Non-pigmented ciliary epithelial cell (primary cell): ENCODE measurements at regions not wholly inside any gene's neighbourhood (a gene's known extent, or its start where the extent isn't known, plus 50 kb on each side); places are given as distances from the start of the nearest gene placed in this dataset.

ENCODE experiments used
- DNase-seq: peaks from one replicate; pipeline ENCODE4 v3.0.0-alpha.2; 2010; ENCODE audit warnings: low read depth

DNA sequence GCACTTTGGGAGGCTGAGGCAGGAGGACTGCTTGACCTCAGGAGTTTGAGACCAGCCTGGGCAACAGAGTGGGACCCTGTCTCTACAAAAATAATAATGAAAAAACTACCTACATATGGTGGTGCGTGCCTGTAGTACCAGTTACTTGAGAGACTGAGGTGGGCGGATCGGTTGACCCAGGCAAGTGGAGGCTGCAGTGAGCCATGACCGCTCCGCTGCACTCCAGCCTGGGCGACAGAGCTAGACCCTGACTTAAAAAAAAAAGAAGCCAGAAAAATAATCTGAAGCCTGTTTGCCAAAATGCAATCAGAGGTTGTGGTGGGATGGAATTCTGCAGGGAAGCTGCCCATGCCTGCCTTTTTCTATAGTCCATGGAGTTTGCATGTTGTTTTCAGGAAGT is 50.4 kb upstream of the GGTA1 start:
- DNase-seq, result no peak

GRCh38 chr9:121550569-121551512 is 51.2 kb upstream of the GGTA1 start:
- no peak for DNase-seq

DNA sequence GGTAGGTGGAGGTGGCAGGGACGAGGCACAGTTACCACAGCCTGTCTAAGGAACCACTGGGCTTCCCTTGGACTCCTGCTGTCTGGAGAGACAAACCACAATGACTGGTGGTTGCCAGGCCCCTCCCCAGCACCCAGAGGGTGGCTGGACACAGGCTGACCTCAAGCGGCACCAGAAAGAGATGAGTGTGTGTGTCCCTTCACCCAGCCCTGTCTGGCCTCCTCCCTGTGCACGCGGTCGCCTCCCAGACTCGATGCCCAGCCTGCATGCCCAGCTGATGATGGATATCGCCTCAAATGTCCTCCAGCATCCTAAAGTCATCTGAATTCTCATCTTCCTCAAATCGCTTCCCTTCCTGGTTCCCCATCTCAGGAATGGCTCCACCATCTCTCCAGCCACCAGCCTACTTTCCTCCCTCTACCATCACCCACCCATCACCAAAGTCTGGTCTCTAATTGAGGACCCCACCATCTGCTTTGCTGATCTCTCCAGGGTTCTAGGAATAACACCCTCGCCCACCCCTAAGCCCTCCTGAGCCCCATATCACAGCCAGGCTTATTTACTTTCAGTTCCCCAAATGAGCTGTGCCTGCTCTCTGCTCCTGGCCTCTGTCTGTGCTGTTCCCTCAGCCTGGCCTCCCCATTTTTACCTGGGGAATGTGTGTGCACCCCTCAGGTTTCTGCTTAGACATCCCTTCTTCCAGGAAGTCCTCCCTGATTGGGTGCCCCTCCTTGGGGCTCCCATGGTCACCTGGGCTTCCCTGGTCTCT is 52.5 kb upstream of the GGTA1 start:
- DNase-seq, result no peak

DNA sequence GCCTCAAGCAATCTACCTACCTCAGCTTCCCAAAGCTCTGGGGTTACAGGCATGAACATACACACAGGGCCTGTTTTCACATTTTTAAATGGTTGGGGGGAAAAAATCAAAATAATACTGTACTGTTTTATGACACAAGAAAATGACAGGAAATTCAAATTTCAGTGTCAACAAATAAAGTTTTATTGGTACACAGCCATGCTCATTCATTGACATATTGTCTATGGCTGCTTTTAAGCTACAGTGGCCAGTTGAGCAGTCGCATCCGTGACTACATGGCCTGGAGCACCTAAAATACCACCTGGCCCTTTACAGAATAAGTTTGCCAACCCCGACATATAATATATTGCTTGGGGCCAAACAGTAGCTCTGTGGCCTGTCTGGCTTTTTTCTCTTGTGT is 56.4 kb upstream of the GGTA1 start:
- DNase-seq, result no peak

DNA sequence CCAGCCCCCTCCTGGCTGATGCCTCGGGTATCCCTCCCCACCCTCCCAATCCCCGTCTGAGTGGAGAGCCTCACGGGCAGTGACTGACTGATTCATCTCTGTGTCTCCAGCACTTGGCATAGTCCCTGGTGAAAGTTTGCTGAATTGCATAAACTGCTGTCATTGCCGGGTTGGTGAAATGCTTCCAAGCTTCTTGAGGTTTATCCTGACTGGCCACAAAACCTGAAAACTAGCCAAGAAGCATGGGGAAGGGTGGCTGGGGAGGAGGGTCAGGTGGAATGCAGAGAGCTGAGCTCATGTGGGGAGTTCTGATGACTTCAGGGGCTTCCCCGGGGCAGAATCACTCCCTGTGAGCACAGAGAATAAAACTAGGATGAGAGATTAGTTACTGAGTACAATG is 56.9 kb upstream of the GGTA1 start:
- peak; percentile 88 for DNase-seq

DNA sequence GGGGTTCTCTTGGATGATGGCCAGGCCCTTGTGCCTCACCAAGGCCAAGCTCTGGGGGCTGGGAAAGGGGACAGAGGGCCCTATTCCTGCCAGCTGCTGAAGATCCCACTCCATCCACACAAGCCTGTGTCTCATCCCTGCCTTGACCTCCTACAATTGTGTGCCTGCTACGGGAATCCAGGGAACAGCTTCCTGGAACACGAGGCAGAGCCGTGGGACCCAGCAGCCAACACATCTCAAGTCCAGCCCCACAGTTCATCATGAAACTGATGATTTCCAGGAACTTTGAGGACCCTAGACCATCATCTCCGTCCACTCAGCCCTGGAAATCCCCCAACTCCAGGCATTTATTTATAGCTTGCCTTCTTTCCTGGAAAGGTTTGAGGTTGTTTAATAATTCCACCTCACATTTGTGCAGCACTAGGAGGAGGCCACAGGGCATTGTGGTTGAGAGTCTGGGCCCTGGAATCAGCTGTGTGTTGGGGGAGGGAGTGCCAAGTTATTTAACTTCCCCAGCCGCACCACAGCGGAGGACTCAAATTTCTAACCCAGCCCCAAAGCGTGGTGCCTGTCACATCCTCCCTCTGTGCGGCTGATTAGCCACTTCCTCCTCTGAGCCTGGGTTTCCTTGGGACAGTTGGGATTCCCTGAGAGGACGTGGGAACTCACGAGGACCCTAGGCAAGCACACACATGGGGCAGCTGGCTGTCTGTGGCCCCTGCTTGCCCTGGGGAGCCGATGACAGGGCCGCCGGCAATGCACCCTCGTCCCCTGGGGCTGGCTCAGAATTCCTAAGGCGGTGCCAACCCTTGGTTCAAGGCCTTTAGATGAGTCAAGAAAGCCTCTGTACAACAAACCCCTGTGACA is 58.2 kb upstream of the GGTA1 start:
- DNase-seq, result peak; percentile 63

GRCh38 chr9:121558473-121558872 is 58.8 kb upstream of the GGTA1 start:
- no peak for DNase-seq

DNA sequence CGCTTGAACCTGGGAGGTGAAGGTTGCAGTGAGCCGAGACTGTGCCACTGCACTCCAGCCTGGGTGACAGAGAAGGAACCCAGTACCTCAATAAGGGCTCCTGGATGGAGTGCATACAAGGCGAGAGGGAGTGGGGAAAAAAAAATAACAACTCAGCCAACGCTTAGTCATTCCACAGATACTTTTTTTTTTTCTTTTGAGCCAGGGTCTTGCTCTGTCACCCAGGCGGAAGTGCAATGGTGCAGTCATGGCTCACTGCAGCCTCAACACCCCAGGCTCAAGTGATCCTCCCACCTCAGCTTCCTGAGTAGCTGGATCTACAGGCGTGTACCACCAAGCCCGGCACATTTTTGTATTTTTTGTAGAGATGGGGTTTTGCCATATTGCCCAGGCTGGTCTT is 59.5 kb upstream of the GGTA1 start:
- DNase-seq, result no peak

DNA sequence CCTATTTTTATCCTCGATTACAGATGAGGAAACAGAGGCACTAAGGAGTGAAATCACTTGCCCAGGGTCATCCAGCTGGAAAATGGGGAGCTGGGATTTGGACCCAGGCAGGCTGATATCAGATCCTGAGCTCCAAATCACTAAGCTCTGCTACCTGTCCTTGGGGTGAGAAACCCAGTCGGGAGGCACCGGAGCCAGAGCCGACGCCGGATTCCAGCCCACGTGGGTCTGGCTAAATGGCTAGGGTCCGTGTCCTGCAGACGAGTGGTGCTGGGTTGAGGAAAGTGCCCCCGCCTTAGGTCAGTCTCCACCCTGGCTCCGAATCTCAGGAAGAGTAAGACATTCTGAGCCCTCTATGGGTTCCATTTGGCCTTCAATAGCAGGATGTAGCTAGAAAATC is 61.3 kb upstream of the GGTA1 start:
- DNase-seq, result no peak

- DNase-seq, result no peak
These were observed 62.0 kb upstream of the GGTA1 start for GRCh38 chr9:121561385-121562222.

DNA sequence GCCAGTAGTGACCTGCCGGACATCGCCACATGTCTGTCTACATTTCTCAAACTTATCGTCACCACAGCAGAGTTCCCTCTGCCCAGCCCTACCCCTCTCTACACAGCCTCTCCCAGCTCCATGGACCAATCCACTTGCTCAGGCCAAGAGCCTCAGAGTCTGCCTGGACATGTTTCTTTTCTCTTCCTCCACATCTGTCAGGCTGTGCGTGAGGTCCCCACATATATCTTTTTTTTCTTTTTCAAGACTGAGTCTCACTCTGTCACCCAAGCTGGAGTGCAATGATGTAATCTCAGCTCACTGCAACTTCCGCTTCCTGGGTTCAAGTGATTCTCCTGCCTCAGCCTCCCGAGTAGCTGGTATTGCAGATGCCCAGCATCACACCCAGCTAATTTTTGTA is 62.7 kb upstream of the GGTA1 start:
- no peak for DNase-seq

GRCh38 chr9:121563425-121563824 is 63.8 kb upstream of the GGTA1 start:
- DNase-seq, result no peak

- DNase-seq, result no peak
These were observed 64.3 kb upstream of the GGTA1 start for GRCh38 chr9:121563881-121564460.

- DNase-seq, result no peak
These were observed 65.0 kb upstream of the GGTA1 start for GRCh38 chr9:121564504-121565260.

- no peak for DNase-seq
These were observed 67.1 kb upstream of the GGTA1 start for GRCh38 chr9:121566481-121567465.

DNA sequence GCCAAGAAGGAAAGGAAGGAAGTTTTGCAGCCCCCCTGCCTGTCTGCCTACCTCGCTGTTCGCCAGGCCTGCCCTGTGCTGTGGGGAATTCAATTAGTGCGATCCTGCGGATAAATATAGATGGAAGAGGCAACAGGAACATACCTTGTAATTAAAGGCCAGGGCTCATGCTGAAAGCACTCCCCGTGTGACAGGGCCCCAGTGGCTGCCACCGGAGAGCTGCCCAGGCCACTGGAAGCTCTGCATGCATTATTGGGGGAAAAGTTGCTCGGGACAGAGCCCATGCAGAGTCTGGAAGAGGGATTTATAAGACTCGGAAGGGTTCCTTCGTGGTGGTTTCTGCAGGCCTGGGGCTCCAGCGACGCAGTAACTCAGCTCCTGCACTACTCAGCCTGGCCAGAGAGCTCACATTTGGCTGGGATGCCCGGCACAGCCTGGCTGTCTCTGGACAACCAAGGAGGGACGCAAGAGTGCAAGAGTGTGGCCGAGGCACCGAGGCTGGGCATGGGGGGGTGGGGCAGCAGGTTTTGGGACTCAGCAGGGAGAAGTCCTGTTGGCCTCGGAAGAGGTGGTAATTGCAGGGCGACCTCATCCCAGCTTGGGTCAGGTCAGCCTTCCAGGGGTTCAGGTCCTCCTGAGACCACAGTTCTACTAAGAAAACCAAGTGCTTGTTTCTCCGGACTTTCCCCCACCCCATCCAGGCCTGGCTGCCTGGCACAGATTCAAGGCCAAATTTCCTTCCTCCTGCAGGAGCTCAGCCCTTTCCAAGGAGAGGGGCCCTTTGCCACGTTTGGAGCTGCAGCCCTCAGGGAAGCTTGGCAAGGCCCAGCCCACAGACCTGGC is 68.1 kb upstream of the GGTA1 start:
- no peak for DNase-seq

DNA sequence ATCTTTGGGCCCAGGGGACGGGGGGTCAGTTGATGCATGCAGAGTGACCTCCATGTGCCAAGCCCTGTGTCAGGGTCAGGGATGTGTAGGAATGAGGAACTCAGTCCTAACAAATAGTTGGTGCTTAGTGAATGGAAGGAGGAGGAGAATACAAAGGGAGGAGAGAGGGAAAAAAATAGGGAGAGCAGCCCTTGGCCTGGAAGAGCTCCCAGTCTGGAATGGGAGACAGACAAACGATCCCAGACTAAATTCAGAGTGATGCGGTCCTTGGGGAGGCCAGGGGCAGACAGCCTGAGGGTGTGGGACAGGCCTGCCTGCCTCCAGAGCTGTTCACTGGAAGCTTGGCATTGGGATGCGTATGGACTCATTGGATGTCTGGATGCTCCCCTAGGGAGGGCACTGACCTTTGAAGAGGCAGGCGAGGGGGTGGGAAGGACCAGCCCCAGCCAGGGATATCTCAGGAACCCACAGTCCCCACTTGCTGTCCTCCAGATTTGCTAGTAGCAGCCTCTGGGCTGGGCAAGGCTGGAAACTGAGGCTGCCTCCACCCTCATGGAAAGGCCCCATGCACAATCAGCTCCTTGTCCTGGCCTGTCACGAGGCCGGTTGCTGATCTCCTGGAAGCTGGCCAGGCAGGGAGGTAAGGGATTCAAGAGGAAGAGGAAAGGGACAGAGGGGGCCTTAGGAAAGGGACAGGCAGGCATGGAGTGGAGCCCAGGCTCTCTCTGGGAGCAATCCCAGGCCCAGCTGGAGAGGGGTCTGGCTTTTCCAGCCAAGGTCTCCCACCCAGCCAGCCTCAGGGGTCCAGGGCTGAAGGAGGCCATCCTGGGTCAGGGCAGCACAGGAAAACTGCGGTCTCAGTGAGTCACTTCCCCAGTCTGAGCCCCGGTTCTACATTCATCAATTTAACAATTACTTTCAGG is 69.0 kb upstream of the GGTA1 start:
- no peak for DNase-seq
